ENCODE measurements at regions not wholly inside any gene's neighbourhood (a gene's known extent, or its start where the extent isn't known, plus 50 kb on each side); places are given as distances from the start of the nearest gene placed in this dataset.
"Not testable (repeated sequence)": the region's sequence is repeated elsewhere in the genome, so short reads cannot be mapped to it uniquely, and the experiment has no call there.

GRCh38 chr21:25531538-25532250 is 75.6 kb downstream of the MRPL39 start:
- not testable (repeated sequence) for DNase-seq (ENCODE audit: low spot score)

- DNase-seq (ENCODE audit: low spot score) = no peak
Observed at GRCh38 chr21:25528515-25528914, 78.8 kb downstream of the MRPL39 start.

GRCh38 chr21:25518491-25518911 is 88.8 kb downstream of the MRPL39 start:
- DNase-seq (ENCODE audit: low spot score) = no peak

- no peak for DNase-seq (ENCODE audit: low spot score)
Observed at GRCh38 chr21:25515484-25516405, 91.5 kb downstream of the MRPL39 start.

- no peak for DNase-seq (ENCODE audit: low spot score)
Observed at GRCh38 chr21:25513810-25514209, 93.5 kb downstream of the MRPL39 start.

GRCh38 chr21:25512095-25513081 is 94.9 kb downstream of the MRPL39 start:
- DNase-seq (ENCODE audit: low spot score) = no peak

GRCh38 chr21:25509862-25510261 is 97.4 kb downstream of the MRPL39 start:
- no peak for DNase-seq (ENCODE audit: low spot score)

- DNase-seq (ENCODE audit: low spot score) = no peak
Observed at GRCh38 chr21:25508364-25508763, 98.9 kb downstream of the MRPL39 start.

GRCh38 chr21:25507522-25507921 is 99.8 kb downstream of the MRPL39 start:
- DNase-seq (ENCODE audit: low spot score) = no peak

GRCh38 chr21:25506887-25507286 is 100.4 kb downstream of the MRPL39 start:
- no peak for DNase-seq (ENCODE audit: low spot score)

GRCh38 chr21:25506261-25506660 is 101.0 kb downstream of the MRPL39 start:
- DNase-seq (ENCODE audit: low spot score) = no peak

- DNase-seq (ENCODE audit: low spot score) = no peak
Observed at GRCh38 chr21:25503981-25504380, 103.3 kb downstream of the MRPL39 start.

- no peak for DNase-seq (ENCODE audit: low spot score)
Observed at GRCh38 chr21:25501996-25502665, 105.2 kb downstream of the MRPL39 start.

- no peak for DNase-seq (ENCODE audit: low spot score)
Observed at GRCh38 chr21:25501462-25501861, 105.8 kb downstream of the MRPL39 start.

- no peak for DNase-seq (ENCODE audit: low spot score)
Observed at GRCh38 chr21:25500598-25500997, 106.7 kb downstream of the MRPL39 start.

GRCh38 chr21:25496825-25497482 is 110.3 kb downstream of the MRPL39 start:
- DNase-seq (ENCODE audit: low spot score) = no peak

GRCh38 chr21:25494804-25495203 is 112.5 kb downstream of the MRPL39 start:
- DNase-seq (ENCODE audit: low spot score) = no peak

GRCh38 chr21:25493722-25494121 is 113.6 kb downstream of the MRPL39 start:
- no peak for DNase-seq (ENCODE audit: low spot score)

- no peak for DNase-seq (ENCODE audit: low spot score)
Observed at GRCh38 chr21:25491267-25491666, 116.0 kb downstream of the MRPL39 start.

GRCh38 chr21:25490742-25491141 is 116.5 kb downstream of the MRPL39 start:
- DNase-seq (ENCODE audit: low spot score) = no peak

- DNase-seq (ENCODE audit: low spot score) = no peak
Observed at GRCh38 chr21:25489673-25490072, 117.6 kb downstream of the MRPL39 start.

Data from mucosa of gallbladder (tissue), 1 donor.